G401.6 (cell line): ENCODE measurements at regions not wholly inside any gene's neighbourhood (a gene's known extent, or its start where the extent isn't known, plus 50 kb on each side); places are given as distances from the start of the nearest gene placed in this dataset.
"Not testable (repeated sequence)": the region's sequence is repeated elsewhere in the genome, so short reads cannot be mapped to it uniquely, and the experiment has no call there.

Experiments used
- FAIRE-seq: peaks from 2 replicates; lab custom pipeline; 2012; peaks lifted over from hg19 to GRCh38; lab: Jason Lieb, UNC

DNA sequence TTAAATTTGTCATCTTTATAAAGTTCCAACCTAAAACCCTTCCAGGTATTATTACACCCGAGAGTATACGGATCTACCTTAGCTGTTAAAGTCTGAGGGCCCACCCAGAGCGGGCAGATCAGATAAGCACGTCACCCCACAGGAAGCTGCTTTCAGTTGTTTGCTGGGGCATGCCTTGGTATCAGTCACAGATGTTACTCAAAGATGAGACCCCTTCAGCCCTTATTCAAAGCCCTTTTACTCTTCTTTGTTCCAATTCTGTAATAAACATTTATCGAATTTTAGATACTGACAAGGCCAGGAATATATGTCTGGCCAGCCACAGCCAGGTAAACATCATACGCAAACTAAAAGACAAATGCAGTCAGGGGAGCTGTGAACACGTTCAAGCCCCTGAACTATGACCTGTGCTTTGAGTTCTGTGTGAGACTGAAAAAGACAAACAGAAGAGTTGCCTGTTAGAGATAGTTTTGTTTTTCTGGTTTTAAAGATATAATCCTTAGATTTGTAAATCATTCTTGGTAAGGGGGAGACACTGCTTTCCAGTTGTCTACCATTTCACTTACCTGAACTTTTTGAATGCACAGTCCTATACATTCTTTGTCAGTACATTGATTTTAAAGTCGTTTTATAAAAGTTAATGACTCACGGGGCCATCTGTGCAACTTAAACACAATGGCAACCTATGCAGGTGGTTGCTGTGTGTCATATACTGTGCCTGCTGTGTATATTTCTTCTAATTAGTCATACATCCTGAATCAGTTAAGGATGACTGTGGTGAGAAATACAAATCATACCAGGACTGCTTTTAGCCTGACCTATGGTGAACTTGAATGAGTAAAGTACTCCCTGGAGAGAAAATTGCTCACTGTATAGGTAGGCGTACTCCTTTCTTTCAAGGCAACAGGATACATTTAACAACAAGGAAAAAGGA lies 100.5 kb upstream of the ITPRID2 start:
- FAIRE-seq = no peak

DNA sequence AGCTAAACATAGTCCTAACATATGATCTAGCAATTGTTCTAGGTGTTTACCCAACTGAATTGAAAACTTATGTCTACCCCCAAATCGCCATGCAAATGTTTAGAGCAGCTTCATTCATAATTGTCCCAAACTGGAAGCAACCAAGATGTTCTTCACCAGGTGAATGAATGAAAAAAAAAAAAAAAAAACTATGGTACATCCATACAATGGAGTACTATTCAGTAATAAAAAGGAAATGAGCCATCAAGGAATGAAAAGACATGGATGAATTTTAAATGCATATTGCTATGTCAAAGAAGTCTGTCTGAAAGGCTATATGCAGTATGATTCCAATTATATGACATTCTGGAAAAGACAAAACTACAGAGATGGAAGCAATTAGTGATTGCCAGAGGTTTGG lies 98.6 kb upstream of the ITPRID2 start:
- no peak for FAIRE-seq

- FAIRE-seq = no peak
These were observed 93.5 kb upstream of the ITPRID2 start for GRCh38 chr2:181798022-181798421.

DNA sequence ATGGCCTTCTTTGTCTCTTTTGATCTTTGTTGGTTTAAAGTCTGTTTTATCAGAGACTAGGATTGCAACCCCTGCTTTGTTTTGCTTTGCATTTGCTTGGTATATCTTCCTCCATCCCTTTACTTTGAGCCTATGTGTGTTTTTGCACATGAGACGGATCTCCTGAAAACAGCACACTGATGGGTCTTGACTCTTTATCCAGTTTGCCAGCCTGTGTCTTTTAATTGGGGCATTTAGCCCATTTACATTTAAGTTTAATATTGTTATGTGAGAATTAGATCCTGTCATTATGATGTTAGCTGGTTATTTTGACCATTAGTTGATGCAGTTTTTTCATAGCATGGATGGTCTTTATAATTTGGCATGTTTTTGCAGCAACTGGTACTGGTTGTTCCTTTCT lies 89.2 kb upstream of the ITPRID2 start:
- FAIRE-seq = not testable (repeated sequence)

DNA sequence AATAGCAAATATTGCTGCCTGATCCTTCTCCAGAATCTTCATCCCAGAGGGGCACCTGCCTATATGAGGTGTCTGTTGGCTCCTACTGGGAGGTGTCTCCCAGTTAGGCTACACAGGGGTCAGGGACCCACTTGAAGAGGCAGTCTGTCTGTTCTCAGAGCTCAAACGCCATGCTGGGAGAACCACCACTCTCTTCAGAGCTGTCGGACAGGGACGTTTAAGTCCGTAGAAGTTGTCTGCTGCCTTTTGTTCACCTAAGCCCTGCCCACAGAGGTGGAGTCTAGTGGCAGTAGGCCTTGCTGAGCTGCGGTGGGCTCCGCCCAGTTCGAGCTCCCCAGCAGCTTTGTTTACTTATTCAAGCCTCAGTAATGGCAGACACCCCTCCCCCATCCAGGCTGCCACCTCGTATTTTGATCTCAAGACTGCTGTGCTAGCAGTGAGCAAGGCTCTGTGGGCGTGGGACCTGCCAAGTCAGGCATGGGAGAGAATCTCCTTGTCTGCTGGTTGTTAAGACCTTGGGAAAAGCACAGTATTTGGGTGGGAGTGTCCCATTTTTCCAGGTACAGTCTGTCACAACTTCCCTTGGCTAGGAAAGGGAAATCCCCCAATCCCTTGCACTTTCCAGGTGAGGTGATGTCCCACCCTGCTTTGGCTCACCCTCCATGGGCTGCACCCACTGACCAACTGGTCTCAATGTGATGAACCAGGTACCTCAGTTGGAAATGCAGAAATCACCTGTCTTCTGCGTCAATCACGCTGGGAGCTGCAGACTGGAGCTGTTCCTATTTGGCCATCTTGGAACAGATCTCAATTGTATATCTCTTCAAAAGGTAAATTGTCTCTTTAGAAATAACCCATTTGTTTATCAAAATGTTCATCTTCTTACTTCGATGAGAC lies 87.4 kb upstream of the ITPRID2 start:
- not testable (repeated sequence) for FAIRE-seq

- no peak for FAIRE-seq
These were observed 86.1 kb upstream of the ITPRID2 start for GRCh38 chr2:181805228-181806038.

DNA sequence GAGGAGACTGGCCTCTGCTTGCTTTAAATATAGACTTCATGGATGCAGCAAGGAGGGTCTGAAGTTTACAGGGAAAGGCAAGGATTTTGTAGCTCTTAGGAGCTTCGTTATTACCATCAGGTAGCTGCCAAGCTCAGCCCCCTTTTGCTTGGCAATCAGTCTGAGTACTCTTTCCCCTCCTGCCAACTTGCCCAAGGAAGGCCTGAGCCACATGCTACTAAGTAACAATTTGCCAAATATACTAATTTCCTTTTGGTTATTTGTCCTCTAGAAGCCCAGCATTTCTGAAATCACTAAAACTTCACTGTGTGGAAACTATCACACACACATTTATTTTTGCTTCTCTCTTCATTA lies 85.5 kb upstream of the ITPRID2 start:
- FAIRE-seq = no peak

- no peak for FAIRE-seq
These were observed 84.0 kb upstream of the ITPRID2 start for GRCh38 chr2:181807526-181807925.

DNA sequence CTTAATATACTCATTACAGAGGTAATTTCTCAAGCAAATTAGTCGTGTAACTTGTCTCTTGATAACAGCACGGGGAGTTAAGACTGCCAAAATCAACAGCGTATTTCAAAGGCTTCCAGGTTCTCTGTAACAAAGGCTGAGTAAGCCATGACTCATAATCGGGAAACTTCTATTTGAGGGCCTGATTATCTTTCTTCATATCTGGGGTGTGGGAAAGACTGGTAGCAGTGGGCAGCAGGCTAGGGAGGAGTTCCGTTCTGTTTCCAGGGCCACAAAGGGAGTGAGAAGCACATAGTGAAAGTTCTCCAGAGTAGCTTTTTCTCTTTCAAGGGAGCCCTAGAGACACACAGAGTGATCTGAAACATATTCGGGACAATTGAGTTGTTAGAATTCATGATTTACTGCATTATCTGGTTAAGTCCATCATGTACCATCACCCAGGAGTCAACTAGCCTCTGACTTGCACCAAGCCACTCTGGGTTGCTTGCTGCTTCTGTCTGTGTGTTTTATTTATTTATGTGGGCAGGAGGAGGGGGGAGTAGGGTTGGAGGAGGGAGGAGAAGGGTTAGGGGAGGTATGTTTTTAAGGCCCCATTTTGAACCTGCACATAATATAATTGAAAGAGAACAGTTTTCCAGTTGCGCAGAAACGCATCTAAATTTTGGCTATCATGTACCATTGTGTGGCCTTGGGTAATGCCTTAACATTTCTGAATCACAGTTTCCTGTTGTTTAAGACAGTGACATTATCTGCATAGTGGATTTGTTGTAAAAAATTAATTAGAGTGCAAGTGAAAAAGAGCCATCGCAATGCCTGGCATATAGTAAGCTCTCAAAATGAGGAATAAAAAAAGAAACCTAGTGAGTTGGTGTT lies 80.5 kb upstream of the ITPRID2 start:
- FAIRE-seq = no peak

DNA sequence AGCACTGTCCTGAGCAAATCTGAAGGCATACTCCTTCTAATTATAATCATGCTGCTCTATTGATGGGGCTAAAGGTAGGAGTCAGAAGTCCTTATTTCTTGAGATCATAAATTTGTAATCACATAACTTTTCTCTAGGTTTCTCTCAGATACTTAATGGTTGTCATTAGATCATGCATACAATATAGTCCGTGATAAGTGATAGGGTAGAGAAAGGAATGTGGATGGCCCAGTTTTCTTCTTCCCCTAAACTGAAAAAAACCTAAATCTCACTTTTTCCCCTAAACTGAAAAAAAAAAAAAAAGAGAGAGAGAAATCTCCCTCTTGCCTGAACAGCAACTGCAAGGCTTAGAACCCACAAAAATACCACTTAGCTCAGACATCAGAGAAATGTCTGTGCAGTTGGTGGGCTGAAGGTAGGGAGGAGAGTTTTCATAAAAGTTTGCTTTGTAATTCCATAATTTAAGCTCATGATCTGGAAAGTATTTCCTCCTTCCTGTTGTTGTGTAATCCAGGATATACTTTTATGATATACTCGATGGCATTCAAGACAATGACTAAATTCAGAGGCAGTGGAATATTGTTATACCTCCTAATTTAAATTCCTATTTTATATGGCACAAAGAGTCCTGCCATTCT lies 79.3 kb upstream of the ITPRID2 start:
- no peak for FAIRE-seq

GRCh38 chr2:181814057-181814491 lies 77.5 kb upstream of the ITPRID2 start:
- no peak for FAIRE-seq

GRCh38 chr2:181817509-181817908 lies 74.0 kb upstream of the ITPRID2 start:
- no peak for FAIRE-seq

GRCh38 chr2:181818058-181818680 lies 73.4 kb upstream of the ITPRID2 start:
- FAIRE-seq = no peak

DNA sequence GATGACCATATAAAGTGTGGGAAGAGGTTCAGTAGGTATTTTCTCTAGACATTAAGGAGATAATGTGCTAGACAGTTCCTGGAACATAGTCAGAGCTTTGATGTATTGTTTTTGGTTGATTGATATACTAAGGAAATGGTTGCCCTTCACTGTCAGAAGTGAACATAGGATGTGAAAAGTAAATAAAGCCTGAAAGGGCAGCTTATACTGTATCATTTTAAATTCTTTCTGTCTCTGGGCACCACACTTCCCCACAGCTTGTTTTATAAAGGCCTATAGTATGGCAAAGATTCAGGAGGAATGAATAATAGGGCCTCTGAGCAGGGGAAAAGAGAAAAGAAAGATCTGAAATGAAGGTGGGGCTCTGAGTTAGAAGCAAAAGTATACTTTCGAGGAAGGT lies 72.7 kb upstream of the ITPRID2 start:
- FAIRE-seq = no peak

DNA sequence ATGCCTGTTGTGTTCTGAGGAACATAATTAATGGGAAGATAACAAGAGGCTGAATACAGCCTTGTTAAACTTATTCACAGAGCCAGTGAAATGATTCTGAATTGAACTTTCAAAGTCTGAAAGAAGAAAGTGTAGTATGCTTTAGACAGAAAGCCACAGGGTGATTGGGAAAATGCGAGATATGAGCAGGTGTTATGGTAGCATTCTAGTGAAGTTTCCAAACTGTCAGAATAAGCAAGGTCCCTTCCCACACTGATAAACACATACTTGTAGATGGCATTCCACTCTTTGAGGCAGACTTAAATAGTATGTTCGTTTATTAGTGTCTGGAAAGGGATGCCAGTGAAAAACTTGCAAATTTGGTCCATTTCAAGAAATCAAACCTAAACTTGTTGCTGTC lies 70.5 kb upstream of the ITPRID2 start:
- no peak for FAIRE-seq

GRCh38 chr2:181822097-181822496 lies 69.4 kb upstream of the ITPRID2 start:
- FAIRE-seq = no peak

- FAIRE-seq = no peak
These were observed 68.1 kb upstream of the ITPRID2 start for GRCh38 chr2:181823405-181823804.

- FAIRE-seq = no peak
These were observed 63.3 kb upstream of the ITPRID2 start for GRCh38 chr2:181828122-181828705.

GRCh38 chr2:181829230-181829629 lies 62.3 kb upstream of the ITPRID2 start:
- no peak for FAIRE-seq

GRCh38 chr2:181832015-181832414 lies 59.5 kb upstream of the ITPRID2 start:
- FAIRE-seq = no peak
